ENCODE measurements at regions not wholly inside any gene's neighbourhood (a gene's known extent, or its start where the extent isn't known, plus 50 kb on each side); places are given as distances from the start of the nearest gene placed in this dataset.

- TF ChIP-seq POLR2AphosphoS5 (IDR thresholded peaks at IDR 0.05; ENCODE audit: insufficient read depth in 1 of 2, low read depth in 1 of 2) (no peak), POLR2A (IDR thresholded peaks at IDR 0.05) (no peak)
- TF ChIP-seq, protein P1, sequence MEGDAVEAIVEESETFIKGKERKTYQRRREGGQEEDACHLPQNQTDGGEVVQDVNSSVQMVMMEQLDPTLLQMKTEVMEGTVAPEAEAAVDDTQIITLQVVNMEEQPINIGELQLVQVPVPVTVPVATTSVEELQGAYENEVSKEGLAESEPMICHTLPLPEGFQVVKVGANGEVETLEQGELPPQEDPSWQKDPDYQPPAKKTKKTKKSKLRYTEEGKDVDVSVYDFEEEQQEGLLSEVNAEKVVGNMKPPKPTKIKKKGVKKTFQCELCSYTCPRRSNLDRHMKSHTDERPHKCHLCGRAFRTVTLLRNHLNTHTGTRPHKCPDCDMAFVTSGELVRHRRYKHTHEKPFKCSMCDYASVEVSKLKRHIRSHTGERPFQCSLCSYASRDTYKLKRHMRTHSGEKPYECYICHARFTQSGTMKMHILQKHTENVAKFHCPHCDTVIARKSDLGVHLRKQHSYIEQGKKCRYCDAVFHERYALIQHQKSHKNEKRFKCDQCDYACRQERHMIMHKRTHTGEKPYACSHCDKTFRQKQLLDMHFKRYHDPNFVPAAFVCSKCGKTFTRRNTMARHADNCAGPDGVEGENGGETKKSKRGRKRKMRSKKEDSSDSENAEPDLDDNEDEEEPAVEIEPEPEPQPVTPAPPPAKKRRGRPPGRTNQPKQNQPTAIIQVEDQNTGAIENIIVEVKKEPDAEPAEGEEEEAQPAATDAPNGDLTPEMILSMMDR (IDR thresholded peaks at IDR 0.05): no peak
- H3K9me3 ChIP-seq: no peaks in the 10 kb centered on the region
- H3K4me1 ChIP-seq: no peaks in the 10 kb centered on the region
- no peaks in the 10 kb centered on the region for H3K27me3 ChIP-seq
- H3K4me3 ChIP-seq: no peak overlapping the region
- H3K27ac ChIP-seq: no peak overlapping the region
- no peak for DNase-seq (ENCODE audit: extremely low spot score in 2 of 2)
- intact Hi-C loops (cut with DNase I): no loop called here
- H3K36me3 ChIP-seq: no peaks in the 10 kb centered on the region
Observed at GRCh38 chr1:244980605-244981004, 116.3 kb upstream of the HNRNPU start.

- intact Hi-C loops (cut with DNase I): loop anchor here (10.0 kb wide), 1 partner anchor 140 kb away; the partner anchor contains the start of gene COX20
- TF ChIP-seq POLR2A (IDR thresholded peaks at IDR 0.05) (no peak), POLR2AphosphoS5 (IDR thresholded peaks at IDR 0.05; ENCODE audit: insufficient read depth in 1 of 2, low read depth in 1 of 2) (no peak)
- TF ChIP-seq, protein P1 (IDR thresholded peaks at IDR 0.05): no peak
- H3K4me1 ChIP-seq: peaks cover 9% of the 10 kb centered on the region
- H3K27ac ChIP-seq: no peak overlapping the region
- H3K27me3 ChIP-seq: no peaks in the 10 kb centered on the region
- DNase-seq (ENCODE audit: extremely low spot score in 2 of 2): no peak
- H3K4me3 ChIP-seq: no peak overlapping the region
- no peaks in the 10 kb centered on the region for H3K9me3 ChIP-seq
- H3K36me3 ChIP-seq: no peaks in the 10 kb centered on the region
Observed at GRCh38 chr1:244974550-244974949, 110.2 kb upstream of the HNRNPU start.

GRCh38 chr1:244974106-244974505 lies 109.8 kb upstream of the HNRNPU start:
- no peak overlapping the region for H3K4me3 ChIP-seq
- no peaks in the 10 kb centered on the region for H3K36me3 ChIP-seq
- no peaks in the 10 kb centered on the region for H3K9me3 ChIP-seq
- peaks cover 11% of the 10 kb centered on the region for H3K4me1 ChIP-seq
- TF ChIP-seq POLR2A (IDR thresholded peaks at IDR 0.05) (no peak), POLR2AphosphoS5 (IDR thresholded peaks at IDR 0.05; ENCODE audit: insufficient read depth in 1 of 2, low read depth in 1 of 2) (no peak)
- TF ChIP-seq, protein P1 (IDR thresholded peaks at IDR 0.05): no peak
- DNase-seq (ENCODE audit: extremely low spot score in 2 of 2): no peak
- intact Hi-C loops (cut with DNase I): loop anchor here (10.0 kb wide), 1 partner anchor 139 kb away; the partner anchor contains the start of gene COX20
- no peak overlapping the region for H3K27ac ChIP-seq
- no peaks in the 10 kb centered on the region for H3K27me3 ChIP-seq

GRCh38 chr1:244971552-244972216 lies 107.3 kb upstream of the HNRNPU start:
- Histone ChIP-seq H3K4me3 (peak overlapping the region; percentile 81 to 83), H3K36me3 (no peaks in the 10 kb centered on the region), H3K27me3 (no peaks in the 10 kb centered on the region), H3K9me3 (no peaks in the 10 kb centered on the region), H3K4me1 (peaks cover 22% of the 10 kb centered on the region), H3K27ac (peak overlapping the region; percentile 99)
- DNase-seq (ENCODE audit: extremely low spot score in 2 of 2): no peak
- no peak for TF ChIP-seq POLR2AphosphoS5 (IDR thresholded peaks at IDR 0.05; ENCODE audit: insufficient read depth in 1 of 2, low read depth in 1 of 2)
- TF ChIP-seq, protein P1 (IDR thresholded peaks at IDR 0.05): no peak
- TF ChIP-seq POLR2A (IDR thresholded peaks at IDR 0.05): no peak
- intact Hi-C loops (cut with DNase I): loop anchor here (10.0 kb wide), 1 partner anchor 137 kb away; the partner anchor contains the start of gene COX20
